ENCODE measurements at regions not wholly inside any gene's neighbourhood (a gene's known extent, or its start where the extent isn't known, plus 50 kb on each side); places are given as distances from the start of the nearest gene placed in this dataset.

GRCh38 chr4:12846368-12846767 is 637.8 kb downstream of the RAB28 start (continued):
- TF ChIP-seq CHD7 (IDR thresholded peaks at IDR 0.05; ENCODE audit: low read depth, low read length) (no peak), ERF (CRISPR knock-in tag; IDR thresholded peaks at IDR 0.05) (no peak), DNMT1 (IDR thresholded peaks at IDR 0.05) (no peak), TAF1 (IDR thresholded peaks at IDR 0.05; ENCODE audit: control insufficient read depth, extremely low read depth, insufficient read depth, low read length, severe bottlenecking) (no peak), ZNF124 (CRISPR knock-in tag; IDR thresholded peaks at IDR 0.05) (no peak), TRIM24 (IDR thresholded peaks at IDR 0.05) (no peak), ZKSCAN8 (CRISPR knock-in tag; IDR thresholded peaks at IDR 0.05) (no peak), ZBTB5 (IDR thresholded peaks at IDR 0.05) (no peak)

Data from K562 (cell line).